ENCODE measurements at regions not wholly inside any gene's neighbourhood (a gene's known extent, or its start where the extent isn't known, plus 50 kb on each side); places are given as distances from the start of the nearest gene placed in this dataset.

GRCh38 chr7:155931396-155932085, 119.3 kb upstream of the SHH start:
- Mint-ChIP-seq H3K4me3 (no peak overlapping the region), H3K4me1 (no peaks in the 10 kb centered on the region), H3K27me3 (no peaks in the 10 kb centered on the region), H3K27ac (no peak overlapping the region), H3K9me3 (peaks cover 0 to 4% (median 0%) of the 10 kb centered on the region in 7 donors), H3K36me3 (no peaks in the 10 kb centered on the region)
- DNase-seq (no peak), ATAC-seq (ENCODE audit: low read depth in 2 of 2) (no peak)
- H3K27me3 ChIP-seq (ENCODE audit: control insufficient read depth, insufficient read depth, low read length), result no peaks in the 10 kb centered on the region
- no peaks in the 10 kb centered on the region for H3K9me3 ChIP-seq (ENCODE audit: control insufficient read depth in 2 of 2, low read length in 2 of 2)
- no peaks in the 10 kb centered on the region for H3K36me3 ChIP-seq (ENCODE audit: control insufficient read depth, insufficient read depth, low read length)
- no peak overlapping the region for H3K4me3 ChIP-seq (ENCODE audit: low read depth, low read length)
- no peaks in the 10 kb centered on the region for H3K4me1 ChIP-seq (ENCODE audit: control insufficient read depth, insufficient read depth, low read length, poor library complexity, severe bottlenecking)
- H3K27ac ChIP-seq (ENCODE audit: insufficient read depth, low read length, poor library complexity, severe bottlenecking), result no peak overlapping the region

GRCh38 chr7:155930527-155930926, 118.3 kb upstream of the SHH start:
- no peak for ATAC-seq (ENCODE audit: low read depth in 2 of 2)
- H3K9me3 Mint-ChIP-seq, result peaks cover 0 to 4% (median 0%) of the 10 kb centered on the region in 7 donors
- H3K4me1 Mint-ChIP-seq, result no peaks in the 10 kb centered on the region
- H3K27me3 Mint-ChIP-seq, result no peaks in the 10 kb centered on the region
- Histone ChIP-seq H3K27ac (ENCODE audit: insufficient read depth, low read length, poor library complexity, severe bottlenecking) (no peak overlapping the region), H3K9me3 (ENCODE audit: control insufficient read depth in 2 of 2, low read length in 2 of 2) (no peaks in the 10 kb centered on the region), H3K4me1 (ENCODE audit: control insufficient read depth, insufficient read depth, low read length, poor library complexity, severe bottlenecking) (no peaks in the 10 kb centered on the region), H3K36me3 (ENCODE audit: control insufficient read depth, insufficient read depth, low read length) (no peaks in the 10 kb centered on the region), H3K4me3 (ENCODE audit: low read depth, low read length) (no peak overlapping the region), H3K27me3 (ENCODE audit: control insufficient read depth, insufficient read depth, low read length) (no peaks in the 10 kb centered on the region)
- H3K4me3 Mint-ChIP-seq, result no peak overlapping the region
- no peak overlapping the region for H3K27ac Mint-ChIP-seq
- no peaks in the 10 kb centered on the region for H3K36me3 Mint-ChIP-seq
- DNase-seq, result no peak

GRCh38 chr7:155930061-155930460, 117.8 kb upstream of the SHH start:
- no peaks in the 10 kb centered on the region for H3K27me3 Mint-ChIP-seq
- peaks cover 0 to 2% (median 0%) of the 10 kb centered on the region in 7 donors for H3K9me3 Mint-ChIP-seq
- H3K27ac Mint-ChIP-seq, result no peak overlapping the region
- DNase-seq (no peak), ATAC-seq (ENCODE audit: low read depth in 2 of 2) (no peak)
- H3K27ac ChIP-seq (ENCODE audit: insufficient read depth, low read length, poor library complexity, severe bottlenecking), result no peak overlapping the region
- H3K4me1 ChIP-seq (ENCODE audit: control insufficient read depth, insufficient read depth, low read length, poor library complexity, severe bottlenecking), result no peaks in the 10 kb centered on the region
- no peak overlapping the region for H3K4me3 ChIP-seq (ENCODE audit: low read depth, low read length)
- no peaks in the 10 kb centered on the region for H3K4me1 Mint-ChIP-seq
- no peaks in the 10 kb centered on the region for H3K27me3 ChIP-seq (ENCODE audit: control insufficient read depth, insufficient read depth, low read length)
- no peak overlapping the region for H3K4me3 Mint-ChIP-seq
- H3K9me3 ChIP-seq (ENCODE audit: control insufficient read depth in 2 of 2, low read length in 2 of 2), result no peaks in the 10 kb centered on the region
- no peaks in the 10 kb centered on the region for H3K36me3 ChIP-seq (ENCODE audit: control insufficient read depth, insufficient read depth, low read length)
- no peaks in the 10 kb centered on the region for H3K36me3 Mint-ChIP-seq

- ATAC-seq (ENCODE audit: low read depth in 2 of 2) (no peak), DNase-seq (no peak)
- H3K4me3 Mint-ChIP-seq, result no peak overlapping the region
- Histone ChIP-seq H3K4me3 (ENCODE audit: low read depth, low read length) (no peak overlapping the region), H3K27me3 (ENCODE audit: control insufficient read depth, insufficient read depth, low read length) (no peaks in the 10 kb centered on the region), H3K36me3 (ENCODE audit: control insufficient read depth, insufficient read depth, low read length) (no peaks in the 10 kb centered on the region), H3K27ac (ENCODE audit: insufficient read depth, low read length, poor library complexity, severe bottlenecking) (no peak overlapping the region), H3K9me3 (ENCODE audit: control insufficient read depth in 2 of 2, low read length in 2 of 2) (no peaks in the 10 kb centered on the region), H3K4me1 (ENCODE audit: control insufficient read depth, insufficient read depth, low read length, poor library complexity, severe bottlenecking) (no peaks in the 10 kb centered on the region)
- no peak overlapping the region for H3K27ac Mint-ChIP-seq
- H3K9me3 Mint-ChIP-seq, result no peaks in the 10 kb centered on the region
- no peaks in the 10 kb centered on the region for H3K27me3 Mint-ChIP-seq
- H3K4me1 Mint-ChIP-seq, result no peaks in the 10 kb centered on the region
- H3K36me3 Mint-ChIP-seq, result no peaks in the 10 kb centered on the region
Measured at GRCh38 chr7:155928583-155928982, 116.3 kb upstream of the SHH start.

- Histone ChIP-seq H3K4me3 (ENCODE audit: low read depth, low read length) (no peak overlapping the region), H3K36me3 (ENCODE audit: control insufficient read depth, insufficient read depth, low read length) (no peaks in the 10 kb centered on the region), H3K4me1 (ENCODE audit: control insufficient read depth, insufficient read depth, low read length, poor library complexity, severe bottlenecking) (no peaks in the 10 kb centered on the region), H3K9me3 (ENCODE audit: control insufficient read depth in 2 of 2, low read length in 2 of 2) (no peaks in the 10 kb centered on the region), H3K27me3 (ENCODE audit: control insufficient read depth, insufficient read depth, low read length) (no peaks in the 10 kb centered on the region), H3K27ac (ENCODE audit: insufficient read depth, low read length, poor library complexity, severe bottlenecking) (no peak overlapping the region)
- DNase-seq (no peak), ATAC-seq (ENCODE audit: low read depth in 2 of 2) (no peak)
- Mint-ChIP-seq H3K4me3 (no peak overlapping the region), H3K36me3 (no peaks in the 10 kb centered on the region), H3K27me3 (no peaks in the 10 kb centered on the region), H3K9me3 (no peaks in the 10 kb centered on the region), H3K4me1 (no peaks in the 10 kb centered on the region), H3K27ac (no peak overlapping the region)
Measured at GRCh38 chr7:155927905-155928304, 115.6 kb upstream of the SHH start.

GRCh38 chr7:155925682-155926081, 113.4 kb upstream of the SHH start:
- no peak overlapping the region for H3K4me3 Mint-ChIP-seq
- no peak overlapping the region for H3K4me3 ChIP-seq (ENCODE audit: low read depth, low read length)

GRCh38 chr7:155922067-155922816, 110.0 kb upstream of the SHH start:
- H3K4me3 ChIP-seq (ENCODE audit: low read depth, low read length), result no peak overlapping the region
- DNase-seq (no peak), ATAC-seq (ENCODE audit: low read depth in 2 of 2) (no peak)
- H3K36me3 Mint-ChIP-seq, result no peaks in the 10 kb centered on the region
- H3K36me3 ChIP-seq (ENCODE audit: control insufficient read depth, insufficient read depth, low read length), result no peaks in the 10 kb centered on the region
- no peak overlapping the region for H3K27ac ChIP-seq (ENCODE audit: insufficient read depth, low read length, poor library complexity, severe bottlenecking)
- H3K9me3 ChIP-seq (ENCODE audit: control insufficient read depth in 2 of 2, low read length in 2 of 2), result no peaks in the 10 kb centered on the region
- no peaks in the 10 kb centered on the region for H3K27me3 Mint-ChIP-seq
- no peaks in the 10 kb centered on the region for H3K4me1 Mint-ChIP-seq
- H3K4me1 ChIP-seq (ENCODE audit: control insufficient read depth, insufficient read depth, low read length, poor library complexity, severe bottlenecking), result no peaks in the 10 kb centered on the region
- no peak overlapping the region for H3K4me3 Mint-ChIP-seq
- peaks cover 0 to 4% (median 1%) of the 10 kb centered on the region in 7 donors for H3K9me3 Mint-ChIP-seq
- no peak overlapping the region for H3K27ac Mint-ChIP-seq
- no peaks in the 10 kb centered on the region for H3K27me3 ChIP-seq (ENCODE audit: control insufficient read depth, insufficient read depth, low read length)

More at GRCh38 chr7:155925682-155926081, 113.4 kb upstream of the SHH start:
- Mint-ChIP-seq H3K27ac (no peak overlapping the region), H3K36me3 (no peaks in the 10 kb centered on the region), H3K4me1 (no peaks in the 10 kb centered on the region), H3K9me3 (no peaks in the 10 kb centered on the region), H3K27me3 (no peaks in the 10 kb centered on the region)
- Histone ChIP-seq H3K27ac (ENCODE audit: insufficient read depth, low read length, poor library complexity, severe bottlenecking) (no peak overlapping the region), H3K36me3 (ENCODE audit: control insufficient read depth, insufficient read depth, low read length) (no peaks in the 10 kb centered on the region), H3K27me3 (ENCODE audit: control insufficient read depth, insufficient read depth, low read length) (no peaks in the 10 kb centered on the region), H3K9me3 (ENCODE audit: control insufficient read depth in 2 of 2, low read length in 2 of 2) (no peaks in the 10 kb centered on the region), H3K4me1 (ENCODE audit: control insufficient read depth, insufficient read depth, low read length, poor library complexity, severe bottlenecking) (no peaks in the 10 kb centered on the region)
- DNase-seq (no peak), ATAC-seq (ENCODE audit: low read depth in 2 of 2) (no peak)

- Histone ChIP-seq H3K9me3 (ENCODE audit: control insufficient read depth in 2 of 2, low read length in 2 of 2) (no peaks in the 10 kb centered on the region), H3K4me1 (ENCODE audit: control insufficient read depth, insufficient read depth, low read length, poor library complexity, severe bottlenecking) (no peaks in the 10 kb centered on the region), H3K4me3 (ENCODE audit: low read depth, low read length) (no peak overlapping the region), H3K36me3 (ENCODE audit: control insufficient read depth, insufficient read depth, low read length) (no peaks in the 10 kb centered on the region), H3K27ac (ENCODE audit: insufficient read depth, low read length, poor library complexity, severe bottlenecking) (no peak overlapping the region), H3K27me3 (ENCODE audit: control insufficient read depth, insufficient read depth, low read length) (no peaks in the 10 kb centered on the region)
- no peaks in the 10 kb centered on the region for H3K27me3 Mint-ChIP-seq
- DNase-seq (no peak), ATAC-seq (ENCODE audit: low read depth in 2 of 2) (no peak)
- H3K27ac Mint-ChIP-seq, result no peak overlapping the region
- no peak overlapping the region for H3K4me3 Mint-ChIP-seq
- H3K9me3 Mint-ChIP-seq, result peaks cover 0 to 4% (median 1%) of the 10 kb centered on the region in 7 donors
- no peaks in the 10 kb centered on the region for H3K36me3 Mint-ChIP-seq
- H3K4me1 Mint-ChIP-seq, result no peaks in the 10 kb centered on the region
Measured at GRCh38 chr7:155921804-155922066, 109.5 kb upstream of the SHH start.
